GM19043 (cell line): ENCODE measurements at regions not wholly inside any gene's neighbourhood (a gene's known extent, or its start where the extent isn't known, plus 50 kb on each side); places are given as distances from the start of the nearest gene placed in this dataset.

ENCODE experiments used
- ATAC-seq: cut with Tn5 transposase; IDR thresholded peaks from one replicate; pipeline ENCODE4 v1.9.1; 2021; ENCODE audit warnings: low read depth; ENCODE audit not compliant: unreplicated experiment

GRCh38 chr15:81502439-81502838 is 128.4 kb upstream of the TMC3 start:
- ATAC-seq: no peak

GRCh38 chr15:81500081-81500480 is 126.1 kb upstream of the TMC3 start:
- ATAC-seq: no peak

GRCh38 chr15:81498294-81498693 is 124.3 kb upstream of the TMC3 start:
- no peak for ATAC-seq

DNA sequence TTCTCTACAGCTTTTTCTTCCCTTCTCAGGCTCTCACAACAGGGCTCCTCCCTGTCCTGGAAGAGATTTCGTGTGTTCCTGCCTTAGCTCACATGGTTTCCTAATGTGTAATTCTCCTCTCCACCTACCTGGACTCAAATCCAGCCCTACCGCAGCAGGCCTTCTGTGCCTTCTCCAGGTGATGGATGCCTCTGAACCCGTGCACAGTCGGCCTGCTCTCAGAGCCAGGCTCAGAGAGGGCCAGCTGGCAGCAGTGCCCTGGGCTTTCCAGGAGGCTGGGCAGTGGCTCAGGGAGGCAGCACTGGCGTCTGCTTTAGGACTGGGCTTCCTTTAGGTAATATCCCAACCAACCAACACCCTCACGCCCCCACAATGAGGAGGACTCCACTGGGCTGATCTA is 123.2 kb upstream of the TMC3 start:
- no peak for ATAC-seq

DNA sequence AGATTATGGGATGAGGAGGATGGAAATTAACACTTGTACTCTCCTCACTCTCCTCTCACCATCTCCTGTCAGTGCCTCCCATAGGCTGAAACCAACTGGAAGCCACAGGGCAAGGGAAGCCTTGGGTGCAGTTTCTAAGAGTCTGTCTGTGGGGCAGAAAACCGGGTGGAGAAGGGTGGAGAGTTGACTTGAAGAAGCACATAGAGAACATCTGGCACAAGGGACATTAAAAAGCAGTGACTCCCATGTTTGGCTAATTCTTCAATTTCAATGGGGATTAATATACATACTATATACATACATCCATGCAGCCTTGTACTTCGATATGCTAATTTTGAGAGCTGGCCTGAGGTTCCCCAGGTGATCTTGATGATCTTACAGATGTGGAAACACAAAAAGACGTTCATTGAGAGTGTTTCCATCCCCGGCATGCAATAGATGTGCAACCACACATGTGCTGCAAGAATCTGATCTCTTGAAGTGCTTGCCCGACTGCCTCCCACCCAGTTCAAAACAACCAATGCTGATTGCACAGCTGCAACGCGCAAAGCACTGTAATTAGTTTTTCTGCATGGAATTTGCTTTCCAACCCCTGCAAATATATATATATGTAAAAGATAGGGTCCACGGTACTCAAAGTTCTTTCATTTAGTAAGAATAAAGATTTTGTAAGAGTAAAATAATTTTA is 121.9 kb upstream of the TMC3 start:
- ATAC-seq: no peak

DNA sequence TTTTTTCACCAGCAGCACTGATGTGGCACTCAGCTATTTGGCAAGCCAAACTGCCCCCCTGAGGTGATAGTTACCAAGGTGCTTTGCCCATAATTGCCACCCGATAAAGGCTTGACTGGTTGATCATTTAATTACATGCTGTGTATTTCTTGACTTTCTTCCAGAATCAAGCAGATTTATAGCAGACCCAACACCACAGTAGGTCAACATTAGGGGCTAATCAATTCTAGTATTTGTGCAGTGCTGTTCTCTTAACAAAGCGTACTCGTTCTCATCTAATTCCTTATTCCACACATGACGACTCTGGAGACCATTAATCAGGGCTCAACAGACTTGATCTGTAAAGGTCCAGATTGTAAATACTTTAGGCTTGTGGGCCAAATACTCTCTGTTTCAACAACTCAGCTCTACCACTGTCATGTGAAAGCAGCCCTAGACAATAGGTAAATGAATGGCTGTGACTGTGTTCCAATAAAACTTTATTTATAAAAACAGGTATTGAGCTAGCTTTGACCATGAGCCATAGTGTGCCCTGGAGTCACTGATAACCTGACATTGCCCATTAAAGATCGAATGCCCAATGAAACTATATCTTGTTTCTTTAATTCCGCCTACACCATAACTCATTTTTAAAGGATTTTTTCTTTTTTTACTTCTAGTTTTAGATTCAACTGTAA is 119.1 kb upstream of the TMC3 start:
- no peak for ATAC-seq

- no peak for ATAC-seq
Observed at GRCh38 chr15:81492331-81492968, 118.4 kb upstream of the TMC3 start.

GRCh38 chr15:81491414-81492096 is 117.5 kb upstream of the TMC3 start:
- ATAC-seq: no peak

DNA sequence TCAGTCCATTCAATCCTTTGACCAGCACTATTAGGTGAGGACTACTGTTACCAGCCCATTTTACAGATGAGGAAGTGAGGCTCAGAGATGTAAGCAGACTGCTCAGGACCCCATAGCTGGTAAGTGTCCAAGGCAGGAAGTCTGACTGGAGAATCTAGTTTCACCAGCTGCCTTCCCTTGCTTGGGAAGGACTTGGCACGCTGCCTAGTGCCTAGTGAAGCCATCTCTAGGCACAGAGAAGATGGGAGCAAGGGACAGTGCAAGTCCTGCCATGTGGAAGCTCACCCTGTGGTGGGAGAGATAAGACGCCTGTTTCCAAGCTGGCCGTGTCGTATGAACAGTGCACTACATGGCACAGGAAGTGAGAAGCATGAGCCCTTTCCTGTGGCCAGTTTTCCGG is 111.8 kb upstream of the TMC3 start:
- no peak for ATAC-seq

DNA sequence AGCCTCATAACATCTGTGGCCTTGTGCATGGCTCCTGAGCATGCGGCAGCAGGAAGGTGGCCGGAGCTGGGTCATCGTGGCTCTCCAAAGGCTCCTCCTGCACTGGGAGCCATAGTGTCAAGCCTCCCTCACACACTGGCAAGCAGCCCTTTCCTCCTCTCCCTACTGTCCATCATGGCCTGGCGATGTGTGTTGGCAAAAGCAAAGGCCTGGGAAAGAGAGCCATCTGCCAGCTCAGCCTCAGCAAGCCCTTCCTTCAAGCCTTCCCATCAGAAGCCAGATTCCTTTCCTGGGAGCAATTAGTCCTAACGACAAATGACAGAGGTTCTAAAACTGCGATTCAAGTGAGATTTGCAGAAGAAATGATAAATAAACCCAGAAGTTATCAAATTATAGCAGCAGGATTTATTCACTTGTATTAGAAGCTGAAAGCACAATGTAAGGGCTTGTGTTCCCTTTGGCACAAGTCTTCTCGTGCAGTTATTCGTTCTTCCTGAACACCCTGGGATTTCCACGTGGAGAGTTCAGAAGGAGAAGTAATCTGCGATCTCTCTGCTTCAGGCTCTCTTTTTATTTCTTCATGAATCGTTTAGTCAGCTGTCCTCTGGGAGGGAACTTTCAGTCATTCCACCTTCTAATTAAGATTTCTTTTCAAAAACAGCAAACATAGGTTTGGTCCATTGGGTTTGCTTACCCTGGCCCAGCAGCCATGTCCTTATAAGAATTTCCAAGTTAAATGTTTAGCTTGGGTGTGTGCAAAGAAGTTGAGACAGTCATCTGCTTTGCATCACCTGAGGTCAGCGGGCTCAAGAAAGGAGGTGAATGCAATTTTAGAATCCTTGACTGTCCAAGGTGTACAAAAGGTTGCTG is 110.3 kb upstream of the TMC3 start:
- ATAC-seq: no peak

- ATAC-seq: no peak
Observed at GRCh38 chr15:81483496-81483895, 109.5 kb upstream of the TMC3 start.

DNA sequence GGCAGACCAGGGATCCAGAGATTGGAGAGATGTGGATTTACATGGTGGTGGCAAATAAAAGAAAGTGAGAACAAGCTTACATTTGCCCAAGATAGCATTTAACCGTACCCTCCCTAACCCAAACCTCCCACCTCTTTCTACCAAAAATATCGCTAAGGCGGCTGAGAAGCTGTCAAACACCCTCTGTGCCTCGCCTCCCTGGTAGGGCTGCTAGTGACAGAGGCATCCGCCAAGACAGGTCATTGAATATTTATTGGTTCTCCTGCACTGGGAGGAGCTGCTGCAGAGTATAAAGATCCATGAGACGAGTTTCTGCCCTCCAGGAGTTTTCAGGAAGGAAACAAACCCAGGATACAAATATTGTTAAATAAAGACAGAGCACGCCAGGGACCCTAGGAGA is 107.3 kb upstream of the TMC3 start:
- no peak for ATAC-seq

- ATAC-seq: no peak
Observed at GRCh38 chr15:81480645-81481053, 106.6 kb upstream of the TMC3 start.

- no peak for ATAC-seq
Observed at GRCh38 chr15:81478354-81478753, 104.3 kb upstream of the TMC3 start.

DNA sequence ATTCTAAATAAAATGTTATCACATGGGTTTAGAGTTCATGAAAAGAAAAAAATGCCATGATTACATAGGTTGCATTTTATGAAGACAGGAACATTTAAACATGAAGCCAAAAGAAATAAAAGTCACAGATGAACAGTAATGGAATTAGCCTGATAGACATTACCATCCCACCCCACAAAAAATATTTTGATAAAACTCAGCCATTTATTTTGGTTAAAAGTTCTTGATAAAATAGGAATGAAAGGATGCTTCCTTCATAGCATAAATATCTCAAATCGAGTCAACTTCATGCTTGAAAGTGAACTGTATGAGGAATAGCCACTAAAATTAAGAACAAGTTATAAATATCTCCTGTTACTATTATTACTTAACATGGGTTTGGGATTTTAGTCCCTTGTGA is 101.9 kb upstream of the TMC3 start:
- no peak for ATAC-seq

- no peak for ATAC-seq
Observed at GRCh38 chr15:81475471-81475870, 101.5 kb upstream of the TMC3 start.

- no peak for ATAC-seq
Observed at GRCh38 chr15:81473946-81474345, 99.9 kb upstream of the TMC3 start.

DNA sequence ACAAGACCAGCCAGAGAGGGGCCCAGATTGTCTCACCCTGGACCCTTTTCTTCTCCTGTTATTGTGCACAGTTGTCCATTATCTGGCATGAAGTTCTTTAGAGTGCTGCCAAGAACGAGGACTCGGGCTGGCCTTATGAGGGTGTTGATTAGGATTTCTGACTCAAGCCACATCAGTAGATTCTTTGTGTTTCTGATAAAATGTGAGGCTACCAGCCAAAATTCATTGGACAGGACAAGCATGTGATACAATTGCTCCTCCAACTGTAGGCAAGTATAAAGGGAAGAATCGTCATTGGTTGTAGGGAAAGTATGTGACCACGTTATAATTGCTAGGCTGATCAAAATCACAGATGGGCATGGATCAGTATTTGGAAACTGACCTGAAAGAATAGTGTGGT is 99.2 kb upstream of the TMC3 start:
- ATAC-seq: no peak

DNA sequence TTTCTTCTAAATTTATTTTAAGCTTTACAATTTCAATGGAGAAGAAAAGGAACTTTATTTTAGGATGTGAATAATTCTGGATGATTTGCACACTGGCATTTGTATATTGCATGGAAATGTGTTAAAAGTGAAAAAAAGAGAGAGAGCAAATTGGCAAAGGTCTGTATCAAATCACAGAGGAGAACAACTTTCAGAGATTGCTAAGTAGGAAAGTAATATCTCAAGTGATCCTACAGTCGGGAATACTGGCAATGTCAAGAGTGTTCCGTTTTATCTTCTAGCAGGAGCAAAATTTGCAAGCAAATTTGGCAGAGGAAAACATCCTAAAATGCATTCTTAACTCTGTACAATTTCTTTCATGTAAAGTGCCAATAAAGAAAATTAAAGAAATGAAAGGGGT is 97.1 kb upstream of the TMC3 start:
- ATAC-seq: no peak

DNA sequence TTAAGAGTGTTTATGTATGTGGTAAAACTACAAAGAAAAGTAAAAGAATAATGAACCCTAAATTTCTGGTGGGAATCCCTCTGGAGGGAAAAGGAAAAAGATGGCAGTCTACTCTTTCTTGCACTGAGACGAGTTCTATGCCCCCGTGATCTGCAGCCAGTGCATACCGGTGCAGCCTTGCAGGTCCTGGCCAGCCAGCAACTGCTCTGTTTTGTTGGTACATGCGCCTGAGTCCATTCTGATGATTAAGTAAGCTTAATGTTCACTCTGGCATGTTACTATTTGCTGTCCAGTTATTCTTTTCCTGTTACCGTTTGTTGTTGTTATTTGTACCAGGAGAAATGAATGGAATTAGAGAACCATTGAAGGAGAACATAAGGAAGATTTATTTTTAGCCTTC is 95.1 kb upstream of the TMC3 start:
- ATAC-seq: no peak

GRCh38 chr15:81466741-81467140 is 92.7 kb upstream of the TMC3 start:
- no peak for ATAC-seq
